ENCODE measurements at regions not wholly inside any gene's neighbourhood (a gene's known extent, or its start where the extent isn't known, plus 50 kb on each side); places are given as distances from the start of the nearest gene placed in this dataset.

DNA sequence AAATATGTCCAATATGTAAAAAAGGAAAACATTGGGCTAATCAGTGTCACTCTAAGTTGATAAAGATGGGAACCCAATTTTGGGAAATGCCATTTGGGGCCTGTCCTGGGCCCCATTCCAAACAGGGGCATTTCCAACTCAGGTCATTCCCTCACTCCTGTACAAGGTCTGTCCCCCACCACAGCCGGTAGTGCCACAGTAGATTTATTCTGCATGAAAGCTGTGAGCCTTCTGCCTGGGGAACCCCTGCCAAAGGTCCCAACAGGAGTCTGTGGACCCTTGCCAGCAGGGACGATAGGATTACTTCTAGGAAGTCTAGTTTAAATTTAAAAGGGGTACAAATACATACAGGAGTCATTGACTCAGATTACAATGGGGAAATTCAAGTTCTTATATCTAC, 317.6 kb upstream of the GNPDA2 start:
- H3K4me2 ChIP-seq (ENCODE audit: low read length) = no peak overlapping the region
- H3K9me2 ChIP-seq (replicated peaks; ENCODE audit: control insufficient read depth, low read length) = no peaks in the 10 kb centered on the region
- no peak for TF ChIP-seq EZH2phosphoT487 (IDR thresholded peaks at IDR 0.05; ENCODE audit: borderline replicate concordance, low read length)
- TF ChIP-seq, protein P1, sequence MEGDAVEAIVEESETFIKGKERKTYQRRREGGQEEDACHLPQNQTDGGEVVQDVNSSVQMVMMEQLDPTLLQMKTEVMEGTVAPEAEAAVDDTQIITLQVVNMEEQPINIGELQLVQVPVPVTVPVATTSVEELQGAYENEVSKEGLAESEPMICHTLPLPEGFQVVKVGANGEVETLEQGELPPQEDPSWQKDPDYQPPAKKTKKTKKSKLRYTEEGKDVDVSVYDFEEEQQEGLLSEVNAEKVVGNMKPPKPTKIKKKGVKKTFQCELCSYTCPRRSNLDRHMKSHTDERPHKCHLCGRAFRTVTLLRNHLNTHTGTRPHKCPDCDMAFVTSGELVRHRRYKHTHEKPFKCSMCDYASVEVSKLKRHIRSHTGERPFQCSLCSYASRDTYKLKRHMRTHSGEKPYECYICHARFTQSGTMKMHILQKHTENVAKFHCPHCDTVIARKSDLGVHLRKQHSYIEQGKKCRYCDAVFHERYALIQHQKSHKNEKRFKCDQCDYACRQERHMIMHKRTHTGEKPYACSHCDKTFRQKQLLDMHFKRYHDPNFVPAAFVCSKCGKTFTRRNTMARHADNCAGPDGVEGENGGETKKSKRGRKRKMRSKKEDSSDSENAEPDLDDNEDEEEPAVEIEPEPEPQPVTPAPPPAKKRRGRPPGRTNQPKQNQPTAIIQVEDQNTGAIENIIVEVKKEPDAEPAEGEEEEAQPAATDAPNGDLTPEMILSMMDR (IDR thresholded peaks at IDR 0.05; ENCODE audit: low read depth, low read length, poor library complexity, severe bottlenecking) = no peak
- H3F3A ChIP-seq (ENCODE audit: control insufficient read depth, insufficient read depth) = no peaks in the 10 kb centered on the region
- H3K36me3 ChIP-seq (ENCODE audit: control insufficient read depth, low read length) = no peaks in the 10 kb centered on the region
- no peak overlapping the region for H3K4me3 ChIP-seq (ENCODE audit: low read length)
- no peaks in the 10 kb centered on the region for H3K4me1 ChIP-seq (ENCODE audit: control insufficient read depth, low read length)
- H3K9me3 ChIP-seq (ENCODE audit: control insufficient read depth, insufficient read depth, low read length) = no peaks in the 10 kb centered on the region
- no peaks in the 10 kb centered on the region for H3K27me3 ChIP-seq (ENCODE audit: control insufficient read depth, low read length)
- H3K27ac ChIP-seq (ENCODE audit: low read depth, low read length) = no peak overlapping the region
- no peaks in the 10 kb centered on the region for H4K20me1 ChIP-seq (ENCODE audit: control insufficient read depth, insufficient read depth, low read depth, low read length)
- no peaks in the 10 kb centered on the region for H3K79me2 ChIP-seq (ENCODE audit: control insufficient read depth, low read length)

DNA sequence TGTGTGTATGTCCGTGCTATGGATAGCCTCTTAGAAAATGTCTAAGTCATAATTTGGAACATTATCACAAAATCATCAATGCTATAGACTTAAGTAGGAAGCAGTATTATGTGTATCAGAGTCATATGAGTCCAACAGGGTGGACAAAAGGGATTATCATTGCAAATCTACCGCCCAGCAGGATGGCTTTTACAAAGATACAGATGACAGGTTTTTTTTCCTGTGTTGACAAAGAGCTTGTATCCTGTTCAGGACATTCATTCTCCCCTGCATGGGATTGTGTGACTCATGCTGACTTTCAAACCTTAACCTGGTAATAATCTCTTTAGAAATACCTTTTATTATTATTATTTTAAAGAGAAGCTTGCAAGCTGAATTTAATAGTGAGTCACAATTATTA, 310.3 kb upstream of the GNPDA2 start:
- H4K20me1 ChIP-seq (ENCODE audit: control insufficient read depth, insufficient read depth, low read depth, low read length) = no peaks in the 10 kb centered on the region
- H3K27ac ChIP-seq (ENCODE audit: low read depth, low read length) = no peak overlapping the region
- no peaks in the 10 kb centered on the region for H3K79me2 ChIP-seq (ENCODE audit: control insufficient read depth, low read length)
- no peaks in the 10 kb centered on the region for H3K9me2 ChIP-seq (replicated peaks; ENCODE audit: control insufficient read depth, low read length)
- no peak overlapping the region for H3K4me3 ChIP-seq (ENCODE audit: low read length)
- H3K4me1 ChIP-seq (ENCODE audit: control insufficient read depth, low read length) = no peaks in the 10 kb centered on the region
- TF ChIP-seq EZH2phosphoT487 (IDR thresholded peaks at IDR 0.05; ENCODE audit: borderline replicate concordance, low read length) = no peak
- TF ChIP-seq, protein P1 (IDR thresholded peaks at IDR 0.05; ENCODE audit: low read depth, low read length, poor library complexity, severe bottlenecking) = no peak
- H3K36me3 ChIP-seq (ENCODE audit: control insufficient read depth, low read length) = no peaks in the 10 kb centered on the region
- H3K27me3 ChIP-seq (ENCODE audit: control insufficient read depth, low read length) = no peaks in the 10 kb centered on the region
- H3K4me2 ChIP-seq (ENCODE audit: low read length) = no peak overlapping the region
- H3F3A ChIP-seq (ENCODE audit: control insufficient read depth, insufficient read depth) = no peaks in the 10 kb centered on the region
- H3K9me3 ChIP-seq (ENCODE audit: control insufficient read depth, insufficient read depth, low read length) = no peaks in the 10 kb centered on the region

DNA sequence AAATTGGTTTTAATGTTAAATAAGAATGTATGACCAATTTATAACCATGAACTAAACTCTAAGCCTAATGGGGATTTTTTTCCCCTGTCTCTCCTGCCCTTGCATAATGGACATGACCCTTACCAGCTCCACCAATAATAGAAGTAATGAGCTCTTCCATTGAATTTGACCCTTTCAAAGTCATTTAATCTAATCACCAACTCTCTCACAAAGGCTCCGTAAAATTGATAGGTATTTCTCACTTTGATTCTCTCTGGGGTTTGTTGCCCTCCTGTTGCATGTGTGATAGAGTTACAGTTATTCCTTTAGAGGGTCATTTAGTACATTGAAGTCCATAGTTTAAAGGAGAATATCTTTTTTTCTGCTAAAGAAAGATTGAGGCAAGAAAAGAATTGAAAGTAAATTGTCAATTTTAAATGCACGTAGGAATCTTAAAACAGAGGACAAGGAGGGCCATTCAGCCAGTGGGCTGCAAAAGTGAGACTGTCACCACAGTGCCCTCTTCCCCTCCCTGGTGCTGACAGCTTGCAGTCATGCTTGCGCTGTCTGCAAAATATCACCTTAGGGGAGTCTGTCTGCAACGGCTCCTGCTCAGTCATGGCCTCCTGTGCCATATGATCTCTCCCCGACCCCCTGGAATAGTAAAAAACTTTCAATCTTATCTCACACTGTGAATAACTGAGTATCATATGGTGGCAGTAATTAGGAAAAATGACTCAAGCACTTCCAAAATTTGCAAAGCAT, 307.5 kb upstream of the GNPDA2 start:
- Histone ChIP-seq H3K9me3 (ENCODE audit: control insufficient read depth, insufficient read depth, low read length) (no peaks in the 10 kb centered on the region), H3K36me3 (ENCODE audit: control insufficient read depth, low read length) (no peaks in the 10 kb centered on the region), H3K4me1 (ENCODE audit: control insufficient read depth, low read length) (no peaks in the 10 kb centered on the region), H4K20me1 (ENCODE audit: control insufficient read depth, insufficient read depth, low read depth, low read length) (no peaks in the 10 kb centered on the region), H3K27ac (ENCODE audit: low read depth, low read length) (no peak overlapping the region), H3K27me3 (ENCODE audit: control insufficient read depth, low read length) (no peaks in the 10 kb centered on the region), H3K79me2 (ENCODE audit: control insufficient read depth, low read length) (no peaks in the 10 kb centered on the region), H3F3A (ENCODE audit: control insufficient read depth, insufficient read depth) (no peaks in the 10 kb centered on the region), H3K4me2 (ENCODE audit: low read length) (no peak overlapping the region), H3K9me2 (replicated peaks; ENCODE audit: control insufficient read depth, low read length) (no peaks in the 10 kb centered on the region), H3K4me3 (ENCODE audit: low read length) (no peak overlapping the region)
- TF ChIP-seq EZH2phosphoT487 (IDR thresholded peaks at IDR 0.05; ENCODE audit: borderline replicate concordance, low read length) = no peak
- TF ChIP-seq, protein P1 (IDR thresholded peaks at IDR 0.05; ENCODE audit: low read depth, low read length, poor library complexity, severe bottlenecking) = no peak

Measured in DOHH2 (cell line).